Left cardiac atrium (tissue), 4 donors: ENCODE measurements at regions not wholly inside any gene's neighbourhood (a gene's known extent, or its start where the extent isn't known, plus 50 kb on each side); places are given as distances from the start of the nearest gene placed in this dataset.
A peak's percentile ranks its signal among the peaks of the same experiment; 100 is the strongest.
"Not testable (repeated sequence)": the region's sequence is repeated elsewhere in the genome, so short reads cannot be mapped to it uniquely, and the experiment has no call there.

Experiments
- ATAC-seq, 2 donors: fragments of 200-7000 bp; cut with Tn5 transposase; one replicate each; pipeline ENCODE4 v1.9.1; 2020; ENCODE audit warnings: mild to moderate bottlenecking in 2 of 2, moderate library complexity in 2 of 2
- DNase-seq: peaks from one replicate; pipeline ENCODE4 v3.0.0-alpha.2; 2020
- intact Hi-C, 2 donors: fragments of 100-400 bp; cut with DNase I; formaldehyde crosslinking; loops; one replicate each; pipeline versions ENCODE4 v1.14.1 to v1.15.1; 2022 to 2023
- donor health status: DM: no; HTN: yes; CAD: no.
- donor health status: DM: no; HTN: yes; CAD: no; lungs with severe emphysema.
- donor health status: DM: yes; HTN: yes; CAD: no.
- donor health status: Dilated cardiomyopathy.

- ATAC-seq (peak in 1 of 2 donors; percentile 41), DNase-seq (no peak)
- intact Hi-C loops = no loop called here
Measured at GRCh38 chr6:15769511-15770018, 106.7 kb upstream of the DTNBP1 start.

GRCh38 chr6:15768999-15769398 lies 106.2 kb upstream of the DTNBP1 start:
- intact Hi-C loops = no loop called here
- ATAC-seq (no peak), DNase-seq (no peak)

GRCh38 chr6:15763837-15764236 lies 101.0 kb upstream of the DTNBP1 start:
- DNase-seq (no peak), ATAC-seq (peak; percentile 30 to 77)
- intact Hi-C loops = no loop called here

GRCh38 chr6:15763364-15763763 lies 100.5 kb upstream of the DTNBP1 start:
- intact Hi-C loops = no loop called here
- ATAC-seq = no peak
- DNase-seq = no peak

GRCh38 chr6:15761045-15761502 lies 98.2 kb upstream of the DTNBP1 start:
- intact Hi-C loops = no loop called here
- no peak for DNase-seq
- no peak for ATAC-seq

- no peak for ATAC-seq
- no peak for DNase-seq
- intact Hi-C loops = no loop called here
Measured at GRCh38 chr6:15758631-15759215, 95.9 kb upstream of the DTNBP1 start.

- DNase-seq (no peak), ATAC-seq (peak in 1 of 2 donors; percentile 42)
- intact Hi-C loops = no loop called here
Measured at GRCh38 chr6:15755526-15755925, 92.7 kb upstream of the DTNBP1 start.

GRCh38 chr6:15754706-15755079 lies 91.9 kb upstream of the DTNBP1 start:
- DNase-seq (no peak), ATAC-seq (no peak)
- intact Hi-C loops = no loop called here

- DNase-seq = no peak
- peak; percentile 27 to 35 for ATAC-seq
- intact Hi-C loops = no loop called here
Measured at GRCh38 chr6:15754035-15754705, 91.3 kb upstream of the DTNBP1 start.

- ATAC-seq (peak; percentile 67 to 68), DNase-seq (no peak)
- intact Hi-C loops = no loop called here
Measured at GRCh38 chr6:15752820-15753219, 90.0 kb upstream of the DTNBP1 start.

GRCh38 chr6:15751721-15752350 lies 89.0 kb upstream of the DTNBP1 start:
- ATAC-seq (no peak), DNase-seq (no peak)
- intact Hi-C loops = no loop called here

- DNase-seq = no peak
- intact Hi-C loops = no loop called here
- ATAC-seq = no peak
Measured at GRCh38 chr6:15748341-15748740, 85.5 kb upstream of the DTNBP1 start.

GRCh38 chr6:15747354-15747883 lies 84.6 kb upstream of the DTNBP1 start:
- DNase-seq (no peak), ATAC-seq (no peak)
- intact Hi-C loops = no loop called here

GRCh38 chr6:15745781-15746180 lies 83.0 kb upstream of the DTNBP1 start:
- intact Hi-C loops = no loop called here
- ATAC-seq (no peak), DNase-seq (no peak)

GRCh38 chr6:15744818-15745402 lies 82.1 kb upstream of the DTNBP1 start:
- ATAC-seq = no peak
- intact Hi-C loops = no loop called here
- no peak for DNase-seq

GRCh38 chr6:15742013-15742412 lies 79.2 kb upstream of the DTNBP1 start:
- intact Hi-C loops, ATAC-seq, DNase-seq: not testable (repeated sequence)

- ATAC-seq (no peak), DNase-seq (no peak)
- intact Hi-C loops = no loop called here
Measured at GRCh38 chr6:15741405-15741804, 78.6 kb upstream of the DTNBP1 start.

GRCh38 chr6:15739867-15740266 lies 77.0 kb upstream of the DTNBP1 start:
- ATAC-seq (no peak), DNase-seq (no peak)
- intact Hi-C loops = no loop called here

GRCh38 chr6:15739353-15739752 lies 76.5 kb upstream of the DTNBP1 start:
- DNase-seq (no peak), ATAC-seq (no peak)
- intact Hi-C loops = no loop called here

GRCh38 chr6:15738195-15738594 lies 75.4 kb upstream of the DTNBP1 start:
- ATAC-seq, DNase-seq, intact Hi-C loops: not testable (repeated sequence)
